ENCODE measurements at regions not wholly inside any gene's neighbourhood (a gene's known extent, or its start where the extent isn't known, plus 50 kb on each side); places are given as distances from the start of the nearest gene placed in this dataset.

DNA sequence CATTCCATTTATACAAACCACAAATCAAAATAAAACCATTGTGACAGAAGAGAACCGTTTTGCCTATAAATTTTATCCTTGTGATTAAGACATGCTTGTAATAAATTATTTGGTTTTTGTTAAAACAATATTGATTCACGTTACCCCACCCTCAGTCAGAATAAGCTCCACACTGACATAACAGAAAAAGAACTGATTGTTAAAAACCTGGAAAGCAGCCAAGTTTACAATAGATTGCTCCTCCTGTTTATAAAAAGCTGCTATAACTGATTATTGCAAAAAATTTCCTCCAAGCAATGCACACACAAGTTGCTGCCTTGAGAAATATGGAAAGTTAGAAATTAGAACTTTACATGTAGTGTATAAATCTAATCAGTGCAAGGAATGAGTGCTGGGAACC lies 263.5 kb downstream of the SETD4 start:
- no peak for TF ChIP-seq POLR2A (IDR thresholded peaks at IDR 0.05; ENCODE audit: low read length)
- no peak for TF ChIP-seq GATA1 (IDR thresholded peaks at IDR 0.05; ENCODE audit: low read depth, low read length)

Data from erythroblast (primary cell).